Stimulated activated CD4-positive, alpha-beta T cell treated with anti-CD3 and anti-CD28 coated beads, Interleukin-4, amount 100 ng/mL, for 4 hours (primary cell): ENCODE measurements at regions not wholly inside any gene's neighbourhood (a gene's known extent, or its start where the extent isn't known, plus 50 kb on each side); places are given as distances from the start of the nearest gene placed in this dataset.
A peak's percentile ranks its signal among the peaks of the same experiment; 100 is the strongest.

Experiments
- DNase-seq, 2 experiments: peaks; one replicate each; pipeline ENCODE4 v3.0.0-alpha.2; 2020

DNA sequence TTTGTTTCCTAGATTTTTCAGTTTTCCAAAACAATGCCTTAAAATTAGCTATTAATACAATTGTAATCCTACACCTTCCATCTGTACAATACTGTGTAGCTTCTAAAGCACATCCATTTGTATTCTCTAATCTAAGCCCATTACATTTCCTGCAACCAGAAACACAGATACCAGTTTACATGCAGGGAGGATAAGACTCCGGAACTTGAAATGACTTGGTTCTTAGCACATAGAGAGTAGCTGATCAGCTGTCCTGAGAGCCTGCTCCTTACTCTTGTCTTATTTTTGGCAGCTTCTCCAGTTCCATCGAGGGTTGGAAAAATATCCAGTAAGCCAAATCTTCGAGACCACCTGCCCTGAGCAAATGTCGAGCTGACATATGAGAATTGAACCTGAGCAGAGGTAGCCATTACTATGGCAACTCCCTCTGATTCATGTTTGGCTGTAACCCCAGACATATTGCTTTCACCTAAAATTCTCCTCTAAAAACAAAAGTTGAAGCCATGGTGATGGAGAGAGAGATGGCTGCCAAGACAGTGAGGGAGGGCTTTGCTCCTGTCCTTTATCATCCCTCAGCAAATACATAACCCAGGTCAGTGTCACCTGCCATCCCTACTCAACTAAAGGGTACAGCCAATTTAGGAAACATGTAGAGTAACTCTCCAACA, 542.8 kb downstream of the IRS1 start:
- no peak for DNase-seq

DNA sequence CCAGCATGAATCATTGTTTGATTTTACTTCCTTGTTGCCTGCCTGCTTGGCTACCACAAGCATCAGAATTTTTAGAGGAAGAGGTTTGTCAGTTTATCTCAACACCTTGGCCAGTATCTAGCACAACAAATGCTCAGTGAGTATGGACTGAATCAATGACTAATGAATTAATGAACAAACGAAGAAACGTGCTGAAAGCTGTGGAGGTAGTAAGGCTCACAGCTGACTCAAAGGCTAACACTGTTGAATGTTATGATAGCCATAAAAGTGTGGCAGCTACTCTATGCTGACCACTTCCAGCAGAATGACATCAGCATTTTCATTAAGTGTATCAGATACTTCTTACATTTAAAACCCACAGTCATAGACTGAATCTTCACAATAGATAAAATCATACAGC, 543.4 kb downstream of the IRS1 start:
- no peak for DNase-seq

- DNase-seq = no peak
Measured at GRCh38 chr2:226251661-226252060, 548.0 kb downstream of the IRS1 start.

DNA sequence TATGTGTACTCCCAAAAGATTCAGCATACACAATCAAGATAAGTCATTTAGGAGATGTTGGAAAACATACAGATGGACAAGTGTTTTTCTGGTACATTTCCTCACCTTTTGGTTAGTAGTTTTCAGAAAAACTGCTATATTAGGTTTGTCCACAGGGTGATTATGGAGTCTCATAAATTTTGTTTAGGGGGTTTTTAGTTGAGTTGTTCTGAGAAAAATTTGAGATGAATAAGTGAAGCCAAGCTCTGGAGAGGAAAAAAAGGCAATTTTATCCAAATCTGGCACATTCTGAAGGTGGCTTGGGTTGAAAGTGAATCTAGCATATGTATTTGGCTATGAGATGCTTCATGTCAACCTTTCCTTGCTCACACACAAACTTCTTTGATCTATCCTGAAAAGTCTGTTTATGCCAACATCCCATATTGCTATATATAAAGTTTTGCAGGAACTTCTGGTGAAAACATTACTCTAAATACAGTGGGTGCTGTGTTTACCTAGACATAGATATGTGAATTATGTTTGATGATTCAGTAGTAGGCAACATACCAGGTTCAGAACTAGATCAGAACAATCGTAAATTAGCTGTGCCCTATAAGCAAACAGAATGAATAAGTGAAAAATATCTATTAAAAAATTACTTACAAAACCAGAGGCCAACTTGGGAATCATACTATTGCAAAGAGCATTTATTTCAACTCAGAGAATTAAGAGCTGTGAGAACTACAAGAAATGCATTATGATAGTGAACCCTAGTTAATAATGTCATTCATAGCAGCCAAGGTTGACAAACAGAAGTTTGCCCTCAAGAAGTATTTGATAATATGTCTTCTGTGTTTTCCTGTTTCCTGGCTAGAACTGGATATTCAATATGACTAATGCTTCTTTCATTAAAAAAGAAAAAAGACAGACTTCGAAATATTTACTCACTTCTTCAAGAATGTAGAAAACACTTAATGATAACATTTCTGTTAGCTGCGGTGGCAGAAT, 552.0 kb downstream of the IRS1 start:
- DNase-seq = no peak

DNA sequence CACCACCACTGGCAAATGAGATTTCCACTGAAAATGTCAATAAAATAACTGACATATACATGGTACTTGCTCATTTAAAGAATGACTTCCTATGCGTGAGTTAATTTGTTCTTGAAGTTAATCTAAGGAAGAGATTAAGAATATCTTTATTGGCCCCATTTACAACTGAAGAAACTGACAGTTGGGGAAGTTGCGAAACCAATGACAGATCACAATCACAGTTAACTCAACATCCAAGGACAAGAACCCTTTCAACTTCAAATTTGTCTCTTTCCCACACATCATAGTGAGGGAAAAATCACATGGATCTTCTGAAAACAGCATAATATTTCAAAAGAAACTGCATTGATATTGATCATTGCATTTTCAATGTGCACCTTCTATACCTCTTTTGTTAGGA, 565.4 kb downstream of the IRS1 start:
- DNase-seq = no peak

DNA sequence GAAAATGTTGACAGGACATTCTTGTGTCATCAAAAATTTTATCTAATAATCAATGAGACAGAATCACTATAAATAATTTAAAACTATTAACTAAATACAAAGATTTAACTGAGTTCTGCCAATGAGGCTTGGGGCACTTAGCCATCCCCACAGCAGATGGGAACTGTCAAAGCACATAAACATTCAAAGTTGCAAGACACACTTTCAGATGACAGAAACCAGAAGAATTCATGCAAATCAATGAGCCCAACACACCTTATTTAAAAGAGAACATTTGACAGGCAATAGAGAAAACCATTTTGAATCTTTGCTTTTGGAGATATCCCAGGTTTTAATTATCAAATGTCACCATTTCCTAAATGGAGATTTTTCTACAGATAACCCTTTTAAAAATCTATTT, 566.2 kb downstream of the IRS1 start:
- no peak for DNase-seq

- DNase-seq = no peak
Measured at GRCh38 chr2:226228080-226228479, 571.5 kb downstream of the IRS1 start.

DNA sequence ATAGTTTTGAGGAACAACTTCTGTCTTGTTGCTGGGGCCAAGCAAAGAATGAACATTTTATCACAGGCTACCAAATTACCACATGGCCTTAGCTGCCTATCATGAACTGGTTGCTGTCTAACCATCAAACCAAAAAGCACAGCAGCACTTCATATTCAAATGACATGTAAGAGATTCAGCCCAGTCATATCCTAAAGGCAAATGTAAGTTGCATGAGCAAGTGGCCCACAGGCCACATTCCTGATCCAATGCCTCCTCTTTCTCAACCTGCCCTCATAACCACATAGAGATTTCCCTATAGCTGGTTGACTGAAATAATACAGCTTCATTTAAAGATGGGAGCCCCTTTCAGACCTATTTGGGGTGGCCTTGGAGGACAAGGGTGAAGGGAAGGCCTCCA, 572.3 kb downstream of the IRS1 start:
- no peak for DNase-seq

GRCh38 chr2:226223704-226224103, 575.9 kb downstream of the IRS1 start:
- DNase-seq = no peak

- no peak for DNase-seq
Measured at GRCh38 chr2:226220511-226220910, 579.1 kb downstream of the IRS1 start.

GRCh38 chr2:226217191-226217590, 582.4 kb downstream of the IRS1 start:
- no peak for DNase-seq

DNA sequence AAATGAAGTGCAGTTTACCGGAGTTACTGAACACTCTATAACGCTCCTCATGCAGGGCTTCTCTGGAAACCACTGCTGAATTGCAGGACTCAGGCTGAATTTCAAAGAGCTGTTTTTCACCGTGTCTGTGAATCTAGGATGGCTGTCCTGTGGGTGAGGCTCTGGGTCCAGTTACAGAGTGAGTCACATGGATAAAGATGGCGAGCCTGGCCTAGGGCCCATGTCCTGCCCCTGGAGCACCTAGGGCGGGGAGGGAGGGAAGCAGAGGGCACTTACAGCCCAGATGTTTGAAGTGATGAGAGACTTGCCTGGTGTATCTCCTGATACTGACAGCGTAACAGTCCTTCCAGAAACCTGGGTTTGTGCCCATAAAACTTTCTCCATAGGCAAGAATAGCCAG, 583.0 kb downstream of the IRS1 start:
- DNase-seq = no peak

DNA sequence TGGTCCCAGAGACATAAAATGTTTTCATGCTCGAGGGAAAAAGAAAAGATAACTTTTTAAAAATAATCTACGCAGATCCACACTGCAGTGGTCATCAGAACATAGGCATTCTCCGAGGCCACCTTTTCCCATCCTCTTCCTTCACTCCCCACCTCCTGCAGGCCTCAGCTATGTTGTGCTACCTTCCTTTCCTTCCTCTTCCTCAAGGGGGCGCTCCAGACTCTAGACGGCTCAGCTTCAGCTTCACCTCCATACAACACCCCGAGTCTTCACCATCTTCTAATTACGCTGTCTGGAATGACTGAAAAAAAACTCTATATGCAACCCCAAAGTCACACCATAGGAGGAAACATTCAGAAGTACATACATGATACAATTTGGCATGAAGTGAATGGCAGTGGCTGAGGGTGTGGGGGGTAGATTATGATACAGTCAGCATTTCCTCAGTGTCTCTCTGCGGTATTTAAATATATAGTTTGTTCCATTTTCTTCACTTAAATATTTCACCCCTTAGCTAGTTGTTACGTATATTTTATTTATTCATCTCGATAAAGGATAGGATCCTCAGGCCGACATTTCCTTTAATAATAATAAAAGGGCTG, 583.6 kb downstream of the IRS1 start:
- DNase-seq = peak; percentile 21 to 32

DNA sequence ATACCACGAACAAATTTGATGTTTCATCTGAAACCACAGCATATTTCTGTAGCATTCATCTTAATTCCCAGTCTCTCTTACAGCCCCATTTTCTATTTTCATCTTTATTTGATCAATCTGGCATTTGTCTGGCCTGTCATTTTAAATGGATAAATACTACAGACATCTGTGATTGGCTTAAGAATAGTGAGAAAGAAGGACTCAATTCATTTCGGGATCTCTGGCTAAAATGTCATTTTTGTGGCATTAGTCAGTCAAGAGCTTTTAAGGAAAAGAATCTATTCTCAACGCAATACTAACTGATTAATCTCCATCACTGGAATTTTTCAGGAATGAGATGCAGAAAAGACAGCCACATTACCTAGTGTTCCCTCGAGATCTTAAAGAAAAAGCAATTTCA, 585.9 kb downstream of the IRS1 start:
- DNase-seq = no peak

- DNase-seq = no peak
Measured at GRCh38 chr2:226211439-226211838, 588.2 kb downstream of the IRS1 start.

DNA sequence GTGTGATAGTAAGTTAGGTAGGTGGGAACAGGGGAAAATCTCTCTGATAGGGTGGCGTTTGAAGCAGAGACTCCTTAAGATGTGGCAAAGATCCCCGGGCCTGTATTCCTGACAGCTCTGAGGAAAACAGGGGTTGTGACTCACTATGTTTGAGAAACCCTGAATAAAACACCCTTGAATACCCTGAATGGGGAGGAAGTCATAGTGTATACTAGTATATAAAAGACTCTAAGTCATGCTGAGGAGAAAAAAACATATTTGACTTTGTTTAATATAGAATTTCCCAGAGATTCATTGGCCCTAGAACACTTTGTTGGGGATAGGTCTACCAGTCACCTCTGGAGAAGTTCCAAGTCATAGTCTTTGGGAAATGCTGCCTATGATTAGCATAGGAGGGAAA, 590.9 kb downstream of the IRS1 start:
- DNase-seq = no peak

DNA sequence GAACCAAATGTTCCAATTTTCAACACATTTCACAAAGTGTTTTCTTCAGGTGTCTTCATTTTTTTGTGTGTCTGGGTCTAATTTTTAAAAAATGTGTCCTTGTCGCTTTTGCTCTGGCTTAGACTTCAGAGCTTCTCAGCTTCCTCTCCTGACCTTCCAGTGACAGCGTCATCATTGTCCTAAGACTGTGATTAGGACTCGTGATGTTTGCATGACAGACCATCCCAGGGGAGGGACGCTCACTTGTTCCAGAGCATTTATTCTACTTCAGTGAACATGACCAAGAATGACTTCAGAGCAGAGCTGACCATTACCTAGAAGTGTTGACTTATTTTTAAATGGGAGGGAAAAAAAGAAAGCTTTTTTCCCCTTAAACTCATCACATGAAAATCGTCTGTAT, 591.9 kb downstream of the IRS1 start:
- DNase-seq = no peak

GRCh38 chr2:226199555-226199954, 600.1 kb downstream of the IRS1 start:
- DNase-seq = no peak

DNA sequence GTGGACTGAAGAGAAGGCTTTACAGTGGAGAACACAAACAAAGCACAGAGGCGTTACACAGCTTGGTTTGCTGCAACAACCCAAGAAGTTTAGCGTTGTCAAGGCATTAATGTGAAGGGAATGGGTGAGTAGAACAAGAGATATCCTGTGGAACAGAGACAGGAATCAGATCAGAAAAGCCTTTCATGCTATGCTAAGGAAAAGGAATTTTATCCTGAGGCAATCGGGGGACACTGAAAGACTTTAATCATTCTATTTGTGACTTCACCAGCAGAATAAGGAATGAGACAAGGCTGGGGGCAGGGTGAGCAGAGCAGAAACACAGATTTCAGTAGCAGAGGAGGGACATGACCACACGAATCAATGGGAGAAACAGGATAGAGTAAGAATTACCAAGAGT, 600.7 kb downstream of the IRS1 start:
- DNase-seq = no peak

- DNase-seq = no peak
Measured at GRCh38 chr2:226190479-226191252, 609.0 kb downstream of the IRS1 start.

GRCh38 chr2:226189061-226189460, 610.6 kb downstream of the IRS1 start:
- DNase-seq = no peak

DNA sequence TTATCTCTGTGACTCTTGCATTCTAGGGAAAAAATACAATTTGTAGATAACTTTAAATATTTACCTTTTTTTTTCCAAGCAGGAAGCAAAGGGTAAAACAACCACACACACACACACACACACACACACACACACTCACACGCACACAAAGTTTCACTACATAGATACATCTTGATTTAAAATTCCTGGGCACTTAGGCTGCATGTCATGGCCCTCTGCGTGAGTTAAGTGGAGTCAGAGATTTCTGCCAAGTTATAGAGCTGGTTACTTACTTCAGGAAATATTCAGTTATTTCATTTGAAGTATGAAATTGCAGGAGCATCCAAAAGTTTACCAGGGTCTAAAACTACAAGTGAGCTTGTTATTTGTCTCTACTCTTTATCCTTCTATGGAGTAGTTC, 612.0 kb downstream of the IRS1 start:
- DNase-seq = no peak

DNA sequence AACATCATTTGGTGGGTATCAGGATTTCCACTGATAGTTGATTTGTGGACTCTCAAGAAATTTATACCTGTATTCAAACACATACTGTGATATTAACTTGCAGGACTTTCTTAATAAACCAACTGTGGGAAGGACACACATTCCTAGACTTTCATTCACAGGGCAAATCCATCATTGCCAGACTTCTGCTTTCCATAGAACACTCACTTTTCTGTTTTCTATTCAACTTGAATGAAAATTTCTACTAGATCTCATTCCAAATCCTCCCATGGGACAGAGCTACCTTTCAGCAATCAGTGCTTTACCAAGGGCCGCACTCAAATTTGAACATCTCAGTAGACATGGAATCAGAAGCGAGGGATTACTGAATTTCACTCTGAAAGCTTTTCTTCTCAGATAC, 612.5 kb downstream of the IRS1 start:
- no peak for DNase-seq
